HG02610 (cell line): ENCODE measurements at regions not wholly inside any gene's neighbourhood (a gene's known extent, or its start where the extent isn't known, plus 50 kb on each side); places are given as distances from the start of the nearest gene placed in this dataset.
"Not testable (repeated sequence)": the region's sequence is repeated elsewhere in the genome, so short reads cannot be mapped to it uniquely, and the experiment has no call there.

ENCODE experiments used
- ATAC-seq: cut with Tn5 transposase; IDR thresholded peaks from one replicate; pipeline ENCODE4 v1.9.1; 2021; ENCODE audit warnings: mild to moderate bottlenecking, moderate library complexity; ENCODE audit not compliant: unreplicated experiment

DNA sequence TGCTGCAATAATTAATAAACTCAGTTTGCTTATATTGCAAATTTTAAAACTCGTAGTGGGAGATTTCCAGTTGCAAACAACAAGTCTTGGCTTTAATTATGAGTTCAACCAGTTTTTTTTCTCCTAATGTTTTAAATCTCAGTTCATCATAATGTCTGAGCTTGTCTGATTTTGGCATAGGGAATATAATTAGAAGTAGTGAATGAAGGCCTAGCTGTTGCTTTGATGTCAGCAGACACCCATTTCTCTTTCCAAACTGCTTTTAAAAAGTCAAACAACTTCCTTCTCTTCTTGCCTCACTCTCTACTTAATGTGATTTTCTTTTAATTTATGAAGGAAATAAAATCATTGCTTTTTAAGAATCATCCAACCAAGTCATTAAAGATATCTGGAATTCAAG lies 1462.1 kb downstream of the DPP10 start:
- ATAC-seq: no peak

GRCh38 chr2:115908731-115909130 lies 1466.3 kb downstream of the DPP10 start:
- ATAC-seq: no peak

GRCh38 chr2:115910270-115910669 lies 1467.8 kb downstream of the DPP10 start:
- no peak for ATAC-seq

GRCh38 chr2:115913921-115914320 lies 1471.5 kb downstream of the DPP10 start:
- ATAC-seq: no peak

DNA sequence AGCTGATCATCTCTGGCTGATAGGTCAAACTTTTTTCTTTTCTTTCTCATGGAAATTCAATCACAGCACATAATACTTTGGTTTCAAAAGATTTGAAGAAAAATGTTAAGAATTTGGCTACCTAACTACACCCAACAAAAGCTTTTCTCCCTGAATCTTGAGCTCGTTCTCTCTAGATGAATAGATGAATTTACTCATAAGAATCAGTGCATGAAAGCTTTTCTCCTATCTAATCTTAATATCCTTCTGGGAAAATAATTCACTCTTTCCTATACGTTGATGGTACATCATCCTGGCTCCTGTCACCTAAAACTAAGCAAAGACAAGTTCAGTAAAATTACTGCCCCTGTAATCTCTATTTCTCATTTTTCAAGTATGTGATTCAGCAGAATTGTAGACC lies 1479.1 kb downstream of the DPP10 start:
- ATAC-seq: no peak

DNA sequence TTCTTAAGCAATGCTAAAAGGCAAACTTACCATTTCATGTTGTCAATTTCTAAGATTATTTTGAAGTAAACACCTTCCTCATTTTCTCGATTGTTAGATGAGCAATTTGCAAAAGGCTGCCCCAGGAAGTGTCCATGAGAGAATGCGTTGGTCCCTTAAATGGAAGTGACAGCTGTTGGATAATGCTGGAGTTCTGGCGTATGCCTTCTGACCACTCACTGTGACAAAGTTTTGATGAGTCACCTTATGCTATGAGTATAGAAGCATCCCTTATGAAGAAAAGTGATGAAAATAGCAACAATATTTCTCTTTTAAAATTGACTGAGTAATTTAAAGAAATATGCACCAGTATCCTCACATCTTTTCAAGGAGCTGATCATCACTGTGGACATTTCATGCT lies 1497.5 kb downstream of the DPP10 start:
- ATAC-seq: no peak

GRCh38 chr2:115942800-115943199 lies 1500.4 kb downstream of the DPP10 start:
- ATAC-seq: no peak

- ATAC-seq: no peak
Measured at GRCh38 chr2:115946341-115946740, 1503.9 kb downstream of the DPP10 start.

GRCh38 chr2:115946891-115947290 lies 1504.5 kb downstream of the DPP10 start:
- ATAC-seq: no peak

DNA sequence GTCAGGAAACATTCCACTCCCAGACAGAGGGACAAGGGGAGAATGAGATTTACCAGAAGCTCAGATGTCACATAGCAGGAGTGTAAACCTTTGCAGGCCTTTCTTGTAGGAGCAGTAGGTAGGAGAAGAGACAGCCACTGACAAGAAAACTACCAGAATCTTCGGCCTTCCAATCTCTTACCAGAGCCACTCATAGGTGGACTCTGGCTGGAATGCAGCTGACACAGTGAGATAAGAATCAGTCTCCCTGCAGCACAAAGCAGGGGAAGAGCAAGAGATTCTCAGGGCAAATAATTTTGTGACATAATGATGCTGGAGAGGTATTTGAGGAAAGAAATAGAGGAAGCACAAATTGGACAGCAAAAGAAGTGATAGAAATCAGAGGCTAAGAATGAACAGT lies 1534.5 kb downstream of the DPP10 start:
- ATAC-seq: no peak

DNA sequence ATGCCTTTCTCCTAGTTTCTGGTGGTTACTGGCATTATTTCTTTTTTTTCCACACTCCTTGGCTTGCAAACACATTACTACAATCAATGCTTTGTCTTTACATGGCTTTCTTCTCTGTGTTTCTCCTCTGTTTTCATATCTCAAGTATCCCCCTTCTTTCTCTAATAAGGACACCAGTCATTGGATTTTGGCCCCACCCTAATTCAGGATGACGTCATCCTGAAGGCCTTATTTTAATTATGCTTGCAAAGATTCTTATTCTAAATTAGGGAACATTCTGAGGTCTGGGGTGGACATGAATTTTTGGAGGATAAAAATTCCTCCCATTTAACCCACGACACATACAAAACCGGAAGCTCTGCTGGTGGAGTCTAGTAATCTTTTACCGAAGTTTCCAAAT lies 1556.6 kb downstream of the DPP10 start:
- no peak for ATAC-seq

DNA sequence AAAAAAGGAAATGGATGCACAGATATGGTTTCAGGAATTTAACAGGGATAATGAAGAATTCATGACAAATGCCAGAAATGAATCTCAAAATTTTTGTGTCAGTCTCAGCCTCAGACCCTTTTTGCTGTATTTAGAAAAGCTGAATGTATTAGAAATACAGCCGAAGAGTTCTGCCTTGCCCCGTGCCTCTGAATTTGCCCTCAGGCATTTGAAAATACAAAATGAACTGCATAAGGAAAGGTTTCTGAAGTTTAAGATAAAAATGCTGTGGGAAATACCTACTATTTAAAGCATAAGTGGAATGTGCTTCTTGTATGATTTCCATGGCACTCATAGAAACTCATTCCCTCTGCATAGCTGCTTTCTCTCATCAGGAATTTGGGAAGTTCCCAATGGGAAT lies 1580.6 kb downstream of the DPP10 start:
- no peak for ATAC-seq

- ATAC-seq: not testable (repeated sequence)
Measured at GRCh38 chr2:116038758-116039157, 1596.3 kb downstream of the DPP10 start.

GRCh38 chr2:116042530-116042929 lies 1600.1 kb downstream of the DPP10 start:
- no peak for ATAC-seq

DNA sequence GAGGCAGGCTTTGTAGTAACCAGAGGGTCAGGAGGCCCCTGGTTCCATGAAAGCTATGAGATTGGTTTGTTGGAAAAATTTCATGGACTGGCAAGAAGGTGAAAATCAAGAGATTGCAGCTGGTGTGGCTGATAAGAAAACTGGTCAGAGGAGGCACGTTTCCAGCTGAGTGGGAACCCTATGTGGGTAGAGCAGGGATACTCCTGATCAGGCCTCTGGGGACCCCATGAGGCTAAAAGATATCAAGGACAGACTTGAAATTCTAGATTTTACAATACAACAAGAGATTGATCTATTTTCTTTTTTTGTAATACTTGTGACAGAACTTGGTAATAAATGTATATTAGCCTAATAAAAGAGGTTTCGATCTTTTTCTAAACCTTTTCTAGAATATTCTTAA lies 1615.1 kb downstream of the DPP10 start:
- no peak for ATAC-seq

GRCh38 chr2:116061023-116061422 lies 1618.6 kb downstream of the DPP10 start:
- ATAC-seq: no peak

DNA sequence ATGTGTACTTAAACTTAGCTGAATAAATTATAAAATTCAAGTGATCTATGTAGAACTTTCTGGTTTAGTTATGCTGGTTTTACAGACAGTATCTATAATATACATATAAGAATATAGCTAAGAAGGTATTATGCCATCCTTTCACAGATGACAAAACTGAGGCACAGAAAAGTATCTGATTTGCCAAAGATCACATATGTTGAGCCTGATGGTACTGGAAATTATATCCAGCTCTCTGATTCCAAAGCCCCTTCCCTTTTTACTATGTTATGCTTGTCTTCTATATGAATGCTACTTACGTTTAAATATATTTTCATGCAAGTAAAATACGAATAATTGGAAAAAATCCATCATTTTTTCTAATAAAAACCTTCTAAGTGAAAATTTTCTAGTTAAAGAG lies 1631.3 kb downstream of the DPP10 start:
- ATAC-seq: no peak

GRCh38 chr2:116074161-116074560 lies 1631.7 kb downstream of the DPP10 start:
- ATAC-seq: no peak

GRCh38 chr2:116088236-116088635 lies 1645.8 kb downstream of the DPP10 start:
- no peak for ATAC-seq

- no peak for ATAC-seq
Measured at GRCh38 chr2:116094196-116094595, 1651.8 kb downstream of the DPP10 start.

GRCh38 chr2:116095636-116096035 lies 1653.2 kb downstream of the DPP10 start:
- no peak for ATAC-seq

GRCh38 chr2:116098049-116098448 lies 1655.6 kb downstream of the DPP10 start:
- ATAC-seq: no peak

GRCh38 chr2:116109471-116109870 lies 1667.0 kb downstream of the DPP10 start:
- no peak for ATAC-seq

GRCh38 chr2:116117845-116118244 lies 1675.4 kb downstream of the DPP10 start:
- ATAC-seq: no peak
